Ishikawa (cell line): ENCODE measurements at regions not wholly inside any gene's neighbourhood (a gene's known extent, or its start where the extent isn't known, plus 50 kb on each side); places are given as distances from the start of the nearest gene placed in this dataset.

Experiments used
- CEBPB ChIP-seq: IDR thresholded peaks from 2 replicates; pipeline ENCODE4 v1.6.1; 2012
- CREB1 ChIP-seq: IDR thresholded peaks from 2 replicates; pipeline ENCODE4 v1.6.1; 2012; ENCODE audit warnings: low read depth
- EGR1 ChIP-seq: IDR thresholded peaks from 2 replicates; pipeline ENCODE4 v1.6.1; 2012
- EP300 ChIP-seq: IDR thresholded peaks from 2 replicates; pipeline ENCODE4 v1.6.1; 2012; ENCODE audit warnings: borderline replicate concordance
- FOXM1 ChIP-seq: IDR thresholded peaks from 2 replicates; pipeline ENCODE4 v1.6.1; 2012; ENCODE audit warnings: low read depth, borderline replicate concordance
- NFIC ChIP-seq: IDR thresholded peaks from 2 replicates; pipeline ENCODE4 v1.6.1; 2012
- RAD21 ChIP-seq: IDR thresholded peaks from 2 replicates; pipeline ENCODE4 v1.6.1; 2012; ENCODE audit warnings: low read depth
- TAF1 ChIP-seq: IDR thresholded peaks from 2 replicates; pipeline ENCODE4 v1.6.1; 2012; ENCODE audit warnings: low read depth, mild to moderate bottlenecking
- TCF12 ChIP-seq: IDR thresholded peaks from 2 replicates; pipeline ENCODE4 v1.6.1; 2012; ENCODE audit warnings: low read depth
- TEAD4 ChIP-seq: IDR thresholded peaks from 2 replicates; pipeline ENCODE4 v1.6.1; 2012
- YY1 ChIP-seq: IDR thresholded peaks from 2 replicates; pipeline ENCODE4 v1.6.1; 2012; ENCODE audit warnings: low read depth
- ZBTB7A ChIP-seq: IDR thresholded peaks from 2 replicates; pipeline ENCODE4 v1.6.1; 2012; ENCODE audit warnings: low read depth
- TF ChIP-seq, protein P1 (sequence below): IDR thresholded peaks from 2 replicates; pipeline ENCODE4 v1.6.1; 2012
- TF ChIP-seq, protein P2 (sequence below): IDR thresholded peaks from 2 replicates; pipeline ENCODE4 v1.6.1; 2012; ENCODE audit warnings: low read depth, mild to moderate bottlenecking
- TF ChIP-seq, protein P3 (sequence below): IDR thresholded peaks from 2 replicates; pipeline ENCODE4 v1.6.1; 2012

DNA sequence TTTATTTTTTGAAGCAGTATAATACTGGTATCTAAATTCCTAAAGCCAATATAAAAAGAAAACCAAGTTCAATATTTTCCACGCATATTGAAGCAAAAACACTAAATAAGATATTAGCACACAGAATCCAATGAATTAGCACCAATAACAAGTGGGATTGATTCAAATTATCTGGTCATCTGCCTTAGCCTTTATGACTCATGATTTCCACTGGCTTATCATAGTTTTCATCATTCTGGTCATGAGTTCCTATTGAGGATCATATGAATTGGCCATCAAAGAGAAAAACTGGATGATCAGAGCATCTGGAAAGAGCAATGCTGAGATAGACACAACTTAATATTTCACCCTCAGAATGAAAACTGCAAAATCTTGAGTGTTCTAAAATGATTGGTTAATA, 809.9 kb downstream of the MCTP2 start:
- TF ChIP-seq NFIC, result no peak

DNA sequence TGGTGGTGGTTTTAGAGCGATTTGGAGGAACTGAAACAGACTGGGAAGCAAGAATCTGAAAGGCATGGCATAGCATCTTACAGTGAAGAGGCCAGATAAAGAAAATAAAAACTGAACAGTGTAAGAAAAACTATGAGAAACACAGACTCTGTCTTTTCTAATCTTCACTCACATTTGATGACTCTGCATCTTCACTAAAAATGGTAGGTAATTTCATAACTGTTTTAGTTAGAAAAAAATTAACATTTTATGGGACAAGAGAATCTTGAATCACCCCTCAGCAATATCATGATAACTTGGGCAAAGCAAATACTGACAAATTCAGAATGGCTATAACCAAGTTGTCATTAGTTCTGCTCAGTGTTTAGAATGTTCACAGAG, 812.6 kb downstream of the MCTP2 start:
- TF ChIP-seq YY1 (no peak), TEAD4 (no peak), FOXM1 (no peak)

DNA sequence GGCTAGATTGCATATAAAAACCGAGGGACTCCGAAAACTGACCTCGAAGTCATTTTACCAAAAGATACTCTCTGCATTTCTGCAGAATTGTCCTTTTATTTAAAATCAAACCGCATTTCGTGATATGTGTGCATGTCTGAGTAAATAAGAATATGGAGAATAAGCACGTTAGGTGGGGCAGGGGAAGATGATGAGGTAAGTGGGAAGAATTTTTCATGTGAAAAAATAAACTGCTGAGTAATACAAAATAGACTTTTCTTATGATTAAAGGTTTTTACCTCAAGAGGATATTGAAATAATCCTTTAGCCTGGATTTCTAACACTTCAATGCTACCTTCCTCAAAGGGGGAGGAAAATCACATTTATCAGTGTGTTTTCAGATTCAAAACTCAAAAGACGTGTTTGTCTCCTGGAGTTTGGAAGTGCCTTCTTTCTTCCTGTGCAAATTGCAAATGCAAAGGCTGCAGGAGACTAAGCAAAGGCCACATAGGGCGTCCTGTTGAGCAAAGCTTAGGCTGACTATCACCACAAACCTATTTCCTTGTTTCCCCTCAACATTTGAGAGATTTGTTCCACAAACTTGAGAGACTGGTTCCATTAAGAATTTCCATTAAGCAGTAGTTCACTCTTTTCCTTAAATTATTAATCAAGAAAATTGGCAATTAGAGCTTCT, 813.5 kb downstream of the MCTP2 start:
- TF ChIP-seq CREB1 (no peak), RAD21 (no peak), ZBTB7A (no peak), TAF1 (no peak)

DNA sequence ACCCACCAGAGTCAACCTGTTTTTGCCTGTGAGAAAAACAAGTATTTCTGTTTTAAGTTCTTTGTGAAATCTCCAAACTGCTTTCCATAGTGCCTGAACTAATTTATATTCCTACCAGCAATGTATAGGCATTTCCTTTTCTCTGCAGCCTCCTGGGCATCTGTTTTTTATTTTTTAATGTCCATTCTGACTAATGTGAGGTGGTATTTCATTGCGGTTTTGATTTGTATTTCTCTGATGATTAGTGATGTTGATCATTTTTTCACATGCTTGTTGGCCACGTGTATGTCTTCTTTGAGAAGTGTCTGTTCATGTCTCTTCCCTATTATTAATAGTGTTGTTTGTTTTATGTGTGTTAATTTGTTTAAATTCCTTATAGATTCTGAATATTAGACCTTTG, 820.5 kb downstream of the MCTP2 start:
- TF ChIP-seq, protein P1, sequence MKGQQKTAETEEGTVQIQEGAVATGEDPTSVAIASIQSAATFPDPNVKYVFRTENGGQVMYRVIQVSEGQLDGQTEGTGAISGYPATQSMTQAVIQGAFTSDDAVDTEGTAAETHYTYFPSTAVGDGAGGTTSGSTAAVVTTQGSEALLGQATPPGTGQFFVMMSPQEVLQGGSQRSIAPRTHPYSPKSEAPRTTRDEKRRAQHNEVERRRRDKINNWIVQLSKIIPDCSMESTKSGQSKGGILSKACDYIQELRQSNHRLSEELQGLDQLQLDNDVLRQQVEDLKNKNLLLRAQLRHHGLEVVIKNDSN, result no peak
- TF ChIP-seq TCF12, result no peak
- no peak for TF ChIP-seq TEAD4
- no peak for TF ChIP-seq CREB1
- no peak for TF ChIP-seq TAF1
- TF ChIP-seq ZBTB7A, result no peak
- no peak for TF ChIP-seq NFIC
- TF ChIP-seq, protein P2, sequence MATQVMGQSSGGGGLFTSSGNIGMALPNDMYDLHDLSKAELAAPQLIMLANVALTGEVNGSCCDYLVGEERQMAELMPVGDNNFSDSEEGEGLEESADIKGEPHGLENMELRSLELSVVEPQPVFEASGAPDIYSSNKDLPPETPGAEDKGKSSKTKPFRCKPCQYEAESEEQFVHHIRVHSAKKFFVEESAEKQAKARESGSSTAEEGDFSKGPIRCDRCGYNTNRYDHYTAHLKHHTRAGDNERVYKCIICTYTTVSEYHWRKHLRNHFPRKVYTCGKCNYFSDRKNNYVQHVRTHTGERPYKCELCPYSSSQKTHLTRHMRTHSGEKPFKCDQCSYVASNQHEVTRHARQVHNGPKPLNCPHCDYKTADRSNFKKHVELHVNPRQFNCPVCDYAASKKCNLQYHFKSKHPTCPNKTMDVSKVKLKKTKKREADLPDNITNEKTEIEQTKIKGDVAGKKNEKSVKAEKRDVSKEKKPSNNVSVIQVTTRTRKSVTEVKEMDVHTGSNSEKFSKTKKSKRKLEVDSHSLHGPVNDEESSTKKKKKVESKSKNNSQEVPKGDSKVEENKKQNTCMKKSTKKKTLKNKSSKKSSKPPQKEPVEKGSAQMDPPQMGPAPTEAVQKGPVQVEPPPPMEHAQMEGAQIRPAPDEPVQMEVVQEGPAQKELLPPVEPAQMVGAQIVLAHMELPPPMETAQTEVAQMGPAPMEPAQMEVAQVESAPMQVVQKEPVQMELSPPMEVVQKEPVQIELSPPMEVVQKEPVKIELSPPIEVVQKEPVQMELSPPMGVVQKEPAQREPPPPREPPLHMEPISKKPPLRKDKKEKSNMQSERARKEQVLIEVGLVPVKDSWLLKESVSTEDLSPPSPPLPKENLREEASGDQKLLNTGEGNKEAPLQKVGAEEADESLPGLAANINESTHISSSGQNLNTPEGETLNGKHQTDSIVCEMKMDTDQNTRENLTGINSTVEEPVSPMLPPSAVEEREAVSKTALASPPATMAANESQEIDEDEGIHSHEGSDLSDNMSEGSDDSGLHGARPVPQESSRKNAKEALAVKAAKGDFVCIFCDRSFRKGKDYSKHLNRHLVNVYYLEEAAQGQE, result no peak
- TF ChIP-seq RAD21, result no peak
- TF ChIP-seq CEBPB, result no peak
- no peak for TF ChIP-seq EGR1
- no peak for TF ChIP-seq EP300
- TF ChIP-seq, protein P3, sequence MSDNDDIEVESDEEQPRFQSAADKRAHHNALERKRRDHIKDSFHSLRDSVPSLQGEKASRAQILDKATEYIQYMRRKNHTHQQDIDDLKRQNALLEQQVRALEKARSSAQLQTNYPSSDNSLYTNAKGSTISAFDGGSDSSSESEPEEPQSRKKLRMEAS, result no peak
- no peak for TF ChIP-seq FOXM1

DNA sequence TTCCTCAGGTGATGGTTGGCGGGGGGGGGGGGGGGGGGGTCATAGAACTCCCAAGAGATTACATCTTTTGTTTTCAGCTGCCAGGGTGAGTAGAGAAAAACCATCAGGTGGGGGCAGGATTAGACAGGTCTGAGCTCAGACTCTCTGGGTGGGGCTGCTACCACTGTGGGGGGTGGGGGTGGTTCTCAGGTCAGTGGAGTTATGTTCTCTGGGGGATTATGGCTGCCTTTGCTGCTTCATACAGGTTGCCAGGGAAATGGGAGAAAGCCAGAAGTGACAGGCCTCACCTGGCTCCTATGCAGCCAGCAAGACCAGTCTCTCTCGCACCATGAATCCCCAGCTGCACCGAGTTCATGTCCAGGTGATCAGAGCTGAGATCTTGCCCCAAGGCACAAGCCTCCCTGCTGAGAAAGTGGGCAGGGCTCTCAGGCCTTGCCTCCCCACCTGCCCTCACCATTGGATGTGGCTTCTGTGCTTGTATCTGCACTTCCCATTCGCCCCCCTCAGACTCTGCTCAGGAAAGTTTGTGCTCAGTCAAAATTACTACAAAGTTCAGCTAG, 828.1 kb downstream of the MCTP2 start:
- TF ChIP-seq FOXM1 (no peak), YY1 (no peak), EGR1 (no peak)
- TF ChIP-seq, protein P3, result no peak

DNA sequence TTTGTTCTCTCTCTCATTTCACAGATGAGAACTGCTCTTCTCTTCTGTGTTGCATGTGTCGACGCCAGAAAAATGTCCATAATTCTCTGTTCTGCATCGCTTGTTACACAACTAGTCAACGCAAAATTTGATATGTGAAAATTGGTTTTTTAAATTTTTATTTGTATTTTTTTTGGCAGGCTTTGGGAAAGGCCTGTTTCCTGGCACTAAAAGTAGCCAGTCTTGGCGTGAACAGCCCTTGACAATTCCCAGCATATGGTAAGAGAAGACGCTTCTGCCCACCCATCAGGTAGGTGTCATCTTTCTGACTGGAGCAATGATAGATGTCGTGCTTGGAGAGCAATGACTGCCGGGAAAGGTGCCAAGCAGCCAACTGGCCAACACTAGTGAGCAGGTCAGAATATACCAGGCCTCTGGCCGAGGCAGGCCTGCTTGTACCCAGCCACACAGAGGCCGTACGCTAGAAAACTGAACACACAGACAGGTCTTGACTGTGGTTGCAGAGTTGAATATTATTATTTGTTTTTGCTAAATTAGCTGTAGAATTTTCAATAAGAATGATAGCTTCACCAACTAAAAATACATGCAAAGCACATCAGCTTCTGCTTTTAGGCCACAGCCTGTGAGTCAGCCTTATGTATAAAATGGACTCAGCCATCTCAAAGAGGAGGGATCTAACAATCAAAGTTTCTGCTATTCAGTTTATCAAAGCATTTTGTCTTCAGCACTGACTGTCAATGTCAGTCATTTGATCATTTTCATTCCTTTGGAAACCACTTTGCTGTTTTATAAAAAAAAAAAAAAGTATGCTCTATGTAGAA, 837.5 kb downstream of the MCTP2 start:
- TF ChIP-seq CEBPB (no peak), TEAD4 (no peak), YY1 (no peak), TAF1 (no peak), EGR1 (no peak), CREB1 (no peak), NFIC (no peak), RAD21 (no peak), TCF12 (no peak), FOXM1 (no peak), ZBTB7A (no peak), EP300 (no peak)
- TF ChIP-seq, protein P2, result no peak
- TF ChIP-seq, protein P1, result no peak
- TF ChIP-seq, protein P3, result no peak
